ENCODE measurements at regions not wholly inside any gene's neighbourhood (a gene's known extent, or its start where the extent isn't known, plus 50 kb on each side); places are given as distances from the start of the nearest gene placed in this dataset.

DNA sequence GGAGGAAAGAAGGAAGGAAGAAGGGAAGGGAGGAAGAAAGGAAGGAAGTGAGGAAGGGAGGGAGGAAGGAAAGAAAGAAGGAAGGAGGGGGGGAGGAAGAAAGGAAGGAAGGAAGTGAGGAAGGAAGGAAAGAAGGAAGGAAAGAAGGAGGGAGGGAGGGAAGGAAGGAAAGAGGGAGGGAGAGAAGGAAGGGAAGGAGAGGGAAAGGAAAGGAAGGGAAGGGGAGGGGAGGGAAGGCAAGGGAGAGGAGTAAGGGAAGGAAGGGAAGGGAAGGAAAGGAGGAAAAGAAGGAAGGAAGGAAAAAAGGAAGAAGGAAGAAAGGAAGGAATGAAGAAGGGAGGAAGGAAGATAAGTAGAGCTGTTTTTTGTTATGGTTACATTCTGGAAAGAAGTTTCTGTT, 141.2 kb downstream of the LRRC3B start:
- intact Hi-C loops (cut with micrococcal nuclease), result no loop called here
- no peaks in the 10 kb centered on the region for H3K4me1 Mint-ChIP-seq (ENCODE audit: low read depth)
- no peaks in the 10 kb centered on the region for H3K27me3 Mint-ChIP-seq (ENCODE audit: low read depth)
- no peaks in the 10 kb centered on the region for H3K36me3 Mint-ChIP-seq (ENCODE audit: low read depth)
- no peak overlapping the region for H3K27ac Mint-ChIP-seq
- H3K4me3 Mint-ChIP-seq (ENCODE audit: low read depth), result no peak overlapping the region
- H3K9me3 Mint-ChIP-seq, result peaks cover 11% of the 10 kb centered on the region
- DNase-seq (ENCODE audit: low spot score), result no peak

DNA sequence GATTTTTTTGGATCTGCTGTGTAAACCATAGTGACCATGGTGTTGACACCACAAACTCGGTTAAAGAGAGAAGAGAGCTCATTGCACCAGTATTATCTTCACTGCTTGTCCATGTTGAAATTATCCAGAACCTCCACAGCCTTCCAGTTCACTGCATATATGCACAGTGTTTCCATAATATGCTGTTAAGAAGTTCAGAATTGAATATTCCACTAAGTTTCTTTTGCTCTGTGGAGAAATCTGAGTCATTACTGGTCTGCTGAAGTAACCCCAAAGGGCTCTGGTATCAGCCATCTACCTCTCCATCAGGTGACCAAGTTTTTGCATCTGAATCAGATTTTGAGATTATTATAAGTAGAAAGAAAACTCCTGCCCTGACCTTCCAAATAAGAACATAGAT, 143.5 kb downstream of the LRRC3B start:
- H3K4me1 Mint-ChIP-seq (ENCODE audit: low read depth), result no peaks in the 10 kb centered on the region
- H3K27ac Mint-ChIP-seq, result no peak overlapping the region
- H3K4me3 Mint-ChIP-seq (ENCODE audit: low read depth), result no peak overlapping the region
- intact Hi-C loops (cut with micrococcal nuclease), result no loop called here
- H3K9me3 Mint-ChIP-seq, result peaks cover 11% of the 10 kb centered on the region
- DNase-seq (ENCODE audit: low spot score), result no peak
- no peaks in the 10 kb centered on the region for H3K27me3 Mint-ChIP-seq (ENCODE audit: low read depth)
- no peaks in the 10 kb centered on the region for H3K36me3 Mint-ChIP-seq (ENCODE audit: low read depth)

DNA sequence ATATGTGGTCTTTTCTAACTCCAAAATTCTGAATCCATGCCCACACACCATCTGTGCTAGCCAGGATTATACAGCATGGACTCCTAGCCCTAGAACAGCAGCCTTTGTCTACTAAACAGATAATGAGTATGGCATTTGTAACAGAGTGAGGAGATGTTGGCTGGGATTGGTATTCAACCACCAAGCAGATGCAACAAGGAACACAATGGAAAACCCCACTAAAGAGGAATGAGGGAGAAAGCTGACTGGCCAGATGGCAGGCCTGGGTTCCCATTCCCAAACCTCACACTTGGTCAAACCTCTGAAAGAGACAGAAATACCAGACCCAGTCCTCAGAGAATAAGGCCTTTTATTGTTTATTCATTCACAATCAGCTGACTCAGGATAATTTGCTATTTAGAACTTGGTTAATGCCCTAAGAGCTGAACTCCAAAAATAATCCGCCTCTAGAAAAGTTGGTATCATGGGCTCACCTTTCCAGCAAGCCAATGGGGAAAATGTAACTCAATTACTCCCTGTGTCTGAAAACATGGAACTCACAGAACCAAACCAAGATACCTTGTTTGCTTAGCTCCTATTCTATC, 145.6 kb downstream of the LRRC3B start:
- Mint-ChIP-seq H3K4me3 (ENCODE audit: low read depth) (no peak overlapping the region), H3K36me3 (ENCODE audit: low read depth) (no peaks in the 10 kb centered on the region), H3K27ac (no peak overlapping the region), H3K9me3 (peaks cover 11% of the 10 kb centered on the region), H3K27me3 (ENCODE audit: low read depth) (no peaks in the 10 kb centered on the region), H3K4me1 (ENCODE audit: low read depth) (no peaks in the 10 kb centered on the region)
- DNase-seq (ENCODE audit: low spot score), result no peak
- intact Hi-C loops (cut with micrococcal nuclease), result no loop called here

DNA sequence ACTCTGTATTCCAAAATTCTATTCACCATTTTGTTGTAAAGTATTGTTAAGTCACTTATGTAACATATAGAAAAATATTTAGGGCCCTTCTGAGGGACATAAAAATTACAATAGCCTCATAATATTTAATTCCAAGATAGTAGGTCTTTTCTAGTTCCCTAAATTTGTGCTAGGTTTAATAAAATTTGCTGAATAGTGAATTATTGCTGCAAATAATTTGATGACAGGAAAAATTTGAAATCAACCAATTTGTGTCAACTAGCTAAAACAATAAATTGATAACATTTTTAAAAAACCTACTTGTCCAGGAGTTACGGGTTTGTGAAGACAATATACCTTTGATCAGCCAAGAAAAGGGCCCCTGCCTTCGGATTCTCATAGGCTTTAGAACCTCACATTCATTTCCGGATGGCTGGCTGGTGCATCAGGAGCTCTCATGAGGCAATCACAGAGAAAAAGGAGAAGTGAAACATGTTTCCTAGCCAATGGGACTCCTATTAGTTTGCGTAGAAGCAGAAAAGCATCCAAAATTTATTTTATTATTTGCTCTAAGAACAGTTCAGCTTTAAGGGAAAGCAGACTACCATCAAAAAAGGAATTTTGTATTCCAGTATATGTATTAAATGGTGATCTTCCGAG, 177.2 kb downstream of the LRRC3B start:
- no peak overlapping the region for H3K27ac Mint-ChIP-seq
- no peaks in the 10 kb centered on the region for H3K4me1 Mint-ChIP-seq (ENCODE audit: low read depth)
- no peak for DNase-seq (ENCODE audit: low spot score)
- H3K4me3 Mint-ChIP-seq (ENCODE audit: low read depth), result no peak overlapping the region
- no peaks in the 10 kb centered on the region for H3K36me3 Mint-ChIP-seq (ENCODE audit: low read depth)
- intact Hi-C loops (cut with micrococcal nuclease), result no loop called here
- peaks cover 3% of the 10 kb centered on the region for H3K9me3 Mint-ChIP-seq
- no peaks in the 10 kb centered on the region for H3K27me3 Mint-ChIP-seq (ENCODE audit: low read depth)

DNA sequence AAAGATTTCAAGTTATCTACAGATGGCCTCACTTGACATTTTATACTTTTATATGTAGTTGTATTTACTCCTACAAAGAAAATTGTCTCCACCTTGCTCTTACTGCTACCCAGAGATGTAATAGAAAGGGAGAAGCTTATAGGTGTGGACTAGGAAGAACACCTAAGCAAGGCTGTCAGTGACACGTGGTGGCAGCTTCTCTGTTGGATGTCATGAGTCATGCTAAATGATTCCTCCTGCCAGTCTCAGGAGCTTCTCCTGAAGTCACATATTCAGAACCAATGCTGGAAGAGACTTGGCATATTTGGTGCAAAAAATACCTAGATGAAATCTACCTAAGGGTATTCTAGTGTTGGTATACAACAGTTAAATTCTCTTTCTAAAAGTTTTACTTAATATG, 184.7 kb downstream of the LRRC3B start:
- no peaks in the 10 kb centered on the region for H3K27me3 Mint-ChIP-seq (ENCODE audit: low read depth)
- H3K9me3 Mint-ChIP-seq, result peaks cover 10% of the 10 kb centered on the region
- intact Hi-C loops (cut with micrococcal nuclease), result no loop called here

DNA sequence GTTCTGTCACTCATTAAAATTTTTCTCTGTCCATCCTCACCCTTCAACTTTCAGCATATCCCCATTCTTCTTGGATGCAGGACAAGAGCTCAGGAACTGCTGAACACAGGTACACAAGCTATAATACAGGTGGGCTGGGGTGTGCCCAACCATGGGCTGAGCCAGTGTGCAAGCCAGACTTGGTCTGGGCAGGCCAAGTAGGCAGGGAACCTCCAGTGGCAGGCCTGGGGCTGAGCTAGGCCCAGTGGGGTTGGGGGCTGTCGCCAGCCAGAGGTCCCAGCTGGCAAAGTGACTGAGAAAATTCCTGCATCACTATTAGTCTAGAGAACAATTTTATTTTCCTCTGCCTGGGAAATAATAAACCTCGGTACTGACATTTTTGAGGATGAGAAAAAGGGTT, 202.9 kb downstream of the LRRC3B start:
- Mint-ChIP-seq H3K27ac (no peak overlapping the region), H3K36me3 (ENCODE audit: low read depth) (no peaks in the 10 kb centered on the region), H3K27me3 (ENCODE audit: low read depth) (no peaks in the 10 kb centered on the region), H3K4me3 (ENCODE audit: low read depth) (no peak overlapping the region), H3K9me3 (peaks cover 62% of the 10 kb centered on the region), H3K4me1 (ENCODE audit: low read depth) (no peaks in the 10 kb centered on the region)
- intact Hi-C loops (cut with micrococcal nuclease), result no loop called here
- DNase-seq (ENCODE audit: low spot score), result no peak

More for the DNA sequence above, 184.7 kb downstream of the LRRC3B start:
- DNase-seq (ENCODE audit: low spot score), result no peak
- H3K27ac Mint-ChIP-seq, result no peak overlapping the region
- no peaks in the 10 kb centered on the region for H3K36me3 Mint-ChIP-seq (ENCODE audit: low read depth)
- H3K4me3 Mint-ChIP-seq (ENCODE audit: low read depth), result no peak overlapping the region
- no peaks in the 10 kb centered on the region for H3K4me1 Mint-ChIP-seq (ENCODE audit: low read depth)

DNA sequence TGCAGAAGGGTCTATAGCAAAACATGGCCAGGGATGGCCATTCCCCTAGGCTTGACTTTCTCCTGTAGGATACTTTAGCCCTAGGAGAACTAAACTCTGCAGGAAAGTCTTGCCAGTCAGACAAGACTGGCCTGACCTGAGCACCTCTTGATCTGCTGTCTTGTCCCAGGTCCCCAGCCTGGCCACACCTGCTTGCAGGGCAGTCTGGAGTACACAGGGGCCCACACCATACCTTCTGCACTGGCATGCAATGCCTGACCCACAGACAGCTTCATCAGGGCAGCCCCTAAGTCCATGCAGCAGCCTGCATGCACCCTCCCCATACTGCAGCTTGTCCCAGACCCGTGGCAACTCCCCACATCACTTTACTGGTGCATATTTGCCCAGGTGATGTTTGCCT, 204.6 kb downstream of the LRRC3B start:
- no peaks in the 10 kb centered on the region for H3K36me3 Mint-ChIP-seq (ENCODE audit: low read depth)

DNA sequence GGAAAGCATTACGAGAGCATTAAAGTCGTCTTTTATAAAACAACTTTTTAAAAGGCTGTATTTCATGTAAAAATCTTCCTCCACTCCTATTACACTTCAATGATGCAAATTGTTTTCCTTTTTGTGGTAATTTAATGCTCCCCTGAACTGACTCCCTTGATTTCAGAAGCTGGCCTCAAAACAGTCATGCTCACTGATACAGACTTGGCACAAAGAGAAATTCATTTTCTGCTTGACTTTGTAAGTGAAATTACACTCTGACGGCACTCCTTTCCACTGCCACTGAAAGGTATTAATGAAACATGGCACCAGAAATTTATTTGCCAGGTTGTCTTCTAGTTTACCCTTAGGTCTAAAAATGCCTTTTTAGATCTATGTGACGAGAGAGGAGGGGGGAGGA, 215.5 kb downstream of the LRRC3B start:
- H3K27ac Mint-ChIP-seq, result no peak overlapping the region
- no peak overlapping the region for H3K4me3 Mint-ChIP-seq (ENCODE audit: low read depth)
- peaks cover 11% of the 10 kb centered on the region for H3K9me3 Mint-ChIP-seq
- intact Hi-C loops (cut with micrococcal nuclease), result no loop called here
- no peaks in the 10 kb centered on the region for H3K4me1 Mint-ChIP-seq (ENCODE audit: low read depth)
- no peak for DNase-seq (ENCODE audit: low spot score)
- H3K36me3 Mint-ChIP-seq (ENCODE audit: low read depth), result no peaks in the 10 kb centered on the region
- H3K27me3 Mint-ChIP-seq (ENCODE audit: low read depth), result no peaks in the 10 kb centered on the region

More for the DNA sequence above, 204.6 kb downstream of the LRRC3B start:
- DNase-seq (ENCODE audit: low spot score), result no peak
- Mint-ChIP-seq H3K27me3 (ENCODE audit: low read depth) (no peaks in the 10 kb centered on the region), H3K9me3 (peaks cover 59% of the 10 kb centered on the region), H3K27ac (no peak overlapping the region), H3K4me1 (ENCODE audit: low read depth) (no peaks in the 10 kb centered on the region), H3K4me3 (ENCODE audit: low read depth) (no peak overlapping the region)
- intact Hi-C loops (cut with micrococcal nuclease), result no loop called here

DNA sequence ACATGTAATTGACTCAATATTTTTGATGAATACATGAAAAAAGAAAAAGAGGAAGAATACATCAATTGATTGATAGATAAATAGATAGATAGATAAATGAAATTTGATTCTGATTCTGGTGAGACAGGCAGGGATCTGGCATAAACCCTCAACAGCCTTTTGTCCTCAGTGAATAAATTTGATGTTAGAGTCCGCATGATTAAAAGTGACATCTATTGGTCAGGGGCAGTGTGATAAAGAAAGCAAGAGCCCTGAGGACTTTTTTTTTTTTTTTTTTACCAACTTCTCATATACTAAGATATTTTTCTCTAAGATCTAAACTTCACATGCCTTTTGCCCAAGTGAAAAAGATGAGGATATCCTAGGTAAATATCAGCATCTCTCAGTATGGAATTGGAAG, 216.4 kb downstream of the LRRC3B start:
- peaks cover 11% of the 10 kb centered on the region for H3K9me3 Mint-ChIP-seq
- no peak for DNase-seq (ENCODE audit: low spot score)
- H3K36me3 Mint-ChIP-seq (ENCODE audit: low read depth), result no peaks in the 10 kb centered on the region
- H3K27ac Mint-ChIP-seq, result no peak overlapping the region
- H3K4me3 Mint-ChIP-seq (ENCODE audit: low read depth), result no peak overlapping the region
- H3K27me3 Mint-ChIP-seq (ENCODE audit: low read depth), result no peaks in the 10 kb centered on the region
- intact Hi-C loops (cut with micrococcal nuclease), result no loop called here
- H3K4me1 Mint-ChIP-seq (ENCODE audit: low read depth), result no peaks in the 10 kb centered on the region

DNA sequence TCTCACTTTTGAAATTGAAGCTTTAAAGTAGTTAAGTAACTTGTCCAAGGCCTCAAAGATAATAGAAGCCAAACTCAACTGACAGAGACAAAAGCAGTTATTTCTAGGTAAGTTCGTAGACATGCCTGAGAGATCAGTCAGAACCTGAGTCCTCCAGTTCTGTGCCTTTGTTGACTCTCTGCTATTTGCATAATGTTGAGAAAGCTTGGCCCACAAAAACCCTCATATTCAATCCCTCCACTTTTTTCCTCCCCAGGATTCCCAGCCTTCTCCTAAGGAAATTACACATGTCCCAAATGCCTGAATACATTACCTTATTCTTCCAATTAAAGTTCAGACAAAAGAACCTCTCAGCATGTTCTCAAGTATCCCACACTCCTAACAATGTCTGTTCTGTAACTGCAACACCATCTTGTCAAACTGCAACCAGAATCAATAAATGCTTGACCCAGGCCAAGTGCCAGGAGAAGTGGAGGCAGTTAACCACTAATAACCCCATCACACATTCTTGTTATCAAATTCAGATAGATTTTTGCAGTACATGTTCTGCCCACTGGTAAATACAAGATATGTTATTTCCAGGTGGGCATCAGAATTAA, 217.8 kb downstream of the LRRC3B start:
- intact Hi-C loops (cut with micrococcal nuclease), result no loop called here
- Mint-ChIP-seq H3K9me3 (peaks cover 11% of the 10 kb centered on the region), H3K4me1 (ENCODE audit: low read depth) (no peaks in the 10 kb centered on the region), H3K27me3 (ENCODE audit: low read depth) (no peaks in the 10 kb centered on the region), H3K4me3 (ENCODE audit: low read depth) (no peak overlapping the region), H3K36me3 (ENCODE audit: low read depth) (no peaks in the 10 kb centered on the region), H3K27ac (no peak overlapping the region)
- no peak for DNase-seq (ENCODE audit: low spot score)

DNA sequence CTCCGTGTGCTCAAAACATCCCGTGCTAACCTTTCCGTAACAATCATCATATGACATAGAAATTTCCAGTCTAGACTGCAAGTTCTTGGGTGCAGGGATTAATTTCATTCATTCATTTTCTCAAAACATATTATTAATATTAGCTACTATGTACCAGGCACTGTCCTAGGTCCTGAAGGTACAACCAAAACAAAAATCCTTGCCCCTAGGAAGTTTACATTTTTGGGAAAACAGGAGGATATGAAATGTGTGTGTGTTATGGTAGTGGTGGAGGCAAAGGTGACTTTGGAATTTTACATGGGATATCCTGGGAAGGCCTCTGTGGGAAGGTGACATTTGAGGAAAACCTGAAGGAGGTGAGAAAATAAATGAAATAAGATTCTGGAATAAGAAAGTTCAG, 222.6 kb downstream of the LRRC3B start:
- no peaks in the 10 kb centered on the region for H3K36me3 Mint-ChIP-seq (ENCODE audit: low read depth)
- no peak overlapping the region for H3K4me3 Mint-ChIP-seq (ENCODE audit: low read depth)
- H3K9me3 Mint-ChIP-seq, result peaks cover 11% of the 10 kb centered on the region
- no peaks in the 10 kb centered on the region for H3K4me1 Mint-ChIP-seq (ENCODE audit: low read depth)
- no peaks in the 10 kb centered on the region for H3K27me3 Mint-ChIP-seq (ENCODE audit: low read depth)
- no peak for DNase-seq (ENCODE audit: low spot score)
- intact Hi-C loops (cut with micrococcal nuclease), result no loop called here
- H3K27ac Mint-ChIP-seq, result no peak overlapping the region

DNA sequence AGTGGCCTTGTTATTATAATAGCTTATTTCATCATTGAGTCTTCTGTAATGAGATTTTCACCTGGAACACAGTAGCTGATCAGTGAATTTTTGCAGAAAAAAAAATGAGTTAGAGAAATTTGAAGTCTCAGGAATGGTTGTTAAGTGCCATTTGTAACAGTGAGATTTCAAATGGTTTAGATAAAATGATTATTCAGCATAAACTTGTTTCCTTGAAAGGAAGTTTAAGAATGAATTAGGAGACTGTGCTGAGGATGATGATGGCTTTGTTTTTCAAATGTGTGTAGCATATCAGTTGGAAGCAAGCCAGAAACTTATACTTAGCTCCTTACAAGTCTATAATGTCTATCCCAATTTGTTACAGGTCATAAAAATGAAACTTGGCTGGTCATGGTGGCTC, 225.1 kb downstream of the LRRC3B start:
- intact Hi-C loops (cut with micrococcal nuclease), result no loop called here
- Mint-ChIP-seq H3K4me3 (ENCODE audit: low read depth) (no peak overlapping the region), H3K27me3 (ENCODE audit: low read depth) (no peaks in the 10 kb centered on the region), H3K27ac (no peak overlapping the region), H3K36me3 (ENCODE audit: low read depth) (no peaks in the 10 kb centered on the region), H3K4me1 (ENCODE audit: low read depth) (no peaks in the 10 kb centered on the region), H3K9me3 (peaks cover 8% of the 10 kb centered on the region)
- no peak for DNase-seq (ENCODE audit: low spot score)

DNA sequence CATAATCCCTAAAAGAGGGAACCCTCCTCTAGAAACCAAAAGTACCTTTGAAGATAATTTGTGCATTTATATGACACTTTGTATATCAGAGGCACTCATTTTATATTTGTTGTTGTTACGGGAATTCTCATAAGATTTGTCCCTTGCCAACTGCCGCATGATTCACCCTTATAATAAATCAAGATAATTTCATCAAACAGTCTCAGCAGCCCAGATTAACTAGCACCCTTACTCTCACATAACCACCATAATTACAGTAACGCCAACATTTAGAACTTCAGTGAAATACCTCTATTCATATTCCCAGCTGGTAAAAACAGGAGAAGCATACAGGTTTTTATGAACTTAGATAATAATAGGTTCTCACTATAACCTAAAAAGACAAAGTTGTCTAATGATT, 271.9 kb downstream of the LRRC3B start:
- no peak overlapping the region for H3K27ac Mint-ChIP-seq
- intact Hi-C loops (cut with micrococcal nuclease), result no loop called here
- no peaks in the 10 kb centered on the region for H3K27me3 Mint-ChIP-seq (ENCODE audit: low read depth)
- H3K9me3 Mint-ChIP-seq, result peaks cover 11% of the 10 kb centered on the region
- H3K4me1 Mint-ChIP-seq (ENCODE audit: low read depth), result no peaks in the 10 kb centered on the region
- no peak for DNase-seq (ENCODE audit: low spot score)
- H3K4me3 Mint-ChIP-seq (ENCODE audit: low read depth), result no peak overlapping the region
- no peaks in the 10 kb centered on the region for H3K36me3 Mint-ChIP-seq (ENCODE audit: low read depth)

All from activated T-helper 2 cell treated with anti-CD3 and anti-CD28 coated beads, Interferon-gamma antibody, Interleukin-2, Interleukin-4, amounts not matched to agents 10 μg/mL and 5 μg/mL and 100 μg/mL, durations not matched to agents 14 hours and 24 hours and 36 hours (primary cell).